ENCODE measurements at regions not wholly inside any gene's neighbourhood (a gene's known extent, or its start where the extent isn't known, plus 50 kb on each side); places are given as distances from the start of the nearest gene placed in this dataset.

DNA sequence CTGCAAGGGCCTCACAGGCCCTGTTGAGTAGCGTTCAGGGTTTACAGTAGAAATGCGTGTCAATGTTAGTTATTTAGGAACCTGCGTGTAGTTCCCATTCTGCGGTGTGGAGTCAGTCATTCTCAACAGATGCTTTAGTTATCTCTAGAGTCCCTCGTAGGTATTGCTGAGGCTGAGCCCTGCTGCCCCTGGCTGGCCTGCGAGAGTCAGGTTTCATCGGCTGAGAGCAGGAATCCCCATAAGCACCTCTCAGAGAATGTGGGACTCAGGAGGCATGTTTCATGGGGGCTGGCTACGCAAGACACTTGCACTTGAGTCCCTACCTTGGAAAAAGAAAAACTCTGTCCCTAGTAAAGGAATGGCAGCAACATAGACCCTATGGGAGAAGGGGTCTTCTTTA lies 347.5 kb upstream of the ASIC2 start:
- peaks cover 0 to 23% (median 0%) of the 10 kb centered on the region in 3 donors for H3K4me1 ChIP-seq
- H3K4me3 ChIP-seq, result no peak overlapping the region
- no peaks in the 10 kb centered on the region for H3K36me3 ChIP-seq
- TF ChIP-seq, protein P1, sequence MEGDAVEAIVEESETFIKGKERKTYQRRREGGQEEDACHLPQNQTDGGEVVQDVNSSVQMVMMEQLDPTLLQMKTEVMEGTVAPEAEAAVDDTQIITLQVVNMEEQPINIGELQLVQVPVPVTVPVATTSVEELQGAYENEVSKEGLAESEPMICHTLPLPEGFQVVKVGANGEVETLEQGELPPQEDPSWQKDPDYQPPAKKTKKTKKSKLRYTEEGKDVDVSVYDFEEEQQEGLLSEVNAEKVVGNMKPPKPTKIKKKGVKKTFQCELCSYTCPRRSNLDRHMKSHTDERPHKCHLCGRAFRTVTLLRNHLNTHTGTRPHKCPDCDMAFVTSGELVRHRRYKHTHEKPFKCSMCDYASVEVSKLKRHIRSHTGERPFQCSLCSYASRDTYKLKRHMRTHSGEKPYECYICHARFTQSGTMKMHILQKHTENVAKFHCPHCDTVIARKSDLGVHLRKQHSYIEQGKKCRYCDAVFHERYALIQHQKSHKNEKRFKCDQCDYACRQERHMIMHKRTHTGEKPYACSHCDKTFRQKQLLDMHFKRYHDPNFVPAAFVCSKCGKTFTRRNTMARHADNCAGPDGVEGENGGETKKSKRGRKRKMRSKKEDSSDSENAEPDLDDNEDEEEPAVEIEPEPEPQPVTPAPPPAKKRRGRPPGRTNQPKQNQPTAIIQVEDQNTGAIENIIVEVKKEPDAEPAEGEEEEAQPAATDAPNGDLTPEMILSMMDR (IDR thresholded peaks at IDR 0.05), result no peak
- no peak for TF ChIP-seq POLR2A (IDR thresholded peaks at IDR 0.05)
- peaks cover 0 to 77% (median 0%) of the 10 kb centered on the region in 4 donors for H3K27me3 ChIP-seq
- WGBS, 2 donors, result 35 to 73% methylated on average over 5 to 6 of the region's 8 CpGs
- peaks cover 0 to 3% (median 0%) of the 10 kb centered on the region in 3 donors for H3K9me3 ChIP-seq
- intact Hi-C loops (cut with DNase I), result no loop called here
- DNase-seq, result no peak
- no peak overlapping the region for H3K27ac ChIP-seq

DNA sequence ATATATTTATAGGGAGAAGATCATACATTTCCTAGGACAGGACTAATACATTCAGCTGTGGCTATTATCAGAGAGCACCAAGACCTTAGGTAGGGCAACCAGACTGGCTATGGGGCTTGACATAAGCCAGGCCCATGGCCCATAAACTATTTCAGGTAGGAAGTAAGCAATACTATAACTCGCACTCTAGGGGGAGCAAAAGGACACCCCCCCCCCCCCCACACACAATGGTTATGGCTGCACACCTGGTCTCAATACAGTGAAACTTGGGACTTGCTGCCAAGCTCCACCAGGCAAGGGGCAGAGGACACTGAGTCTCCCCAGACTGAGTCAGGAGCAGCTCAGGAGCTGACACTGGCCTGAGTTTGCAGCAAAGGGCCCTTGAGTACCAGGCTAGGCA lies 348.9 kb upstream of the ASIC2 start:
- Histone ChIP-seq H3K27me3 (peaks cover 0 to 77% (median 0%) of the 10 kb centered on the region in 4 donors), H3K27ac (no peak overlapping the region), H3K4me3 (no peak overlapping the region), H3K4me1 (peaks cover 0 to 23% (median 0%) of the 10 kb centered on the region in 3 donors), H3K36me3 (no peaks in the 10 kb centered on the region), H3K9me3 (peaks cover 0 to 3% (median 0%) of the 10 kb centered on the region in 3 donors)
- DNase-seq, result no peak
- intact Hi-C loops (cut with DNase I), result no loop called here
- WGBS, 2 donors, result 23% methylated on average over 1 of the region's 1 CpG; no CpG with 5 or more reads in 1 of the 2 donors
- no peak for TF ChIP-seq POLR2A (IDR thresholded peaks at IDR 0.05)
- TF ChIP-seq, protein P1 (IDR thresholded peaks at IDR 0.05), result no peak

DNA sequence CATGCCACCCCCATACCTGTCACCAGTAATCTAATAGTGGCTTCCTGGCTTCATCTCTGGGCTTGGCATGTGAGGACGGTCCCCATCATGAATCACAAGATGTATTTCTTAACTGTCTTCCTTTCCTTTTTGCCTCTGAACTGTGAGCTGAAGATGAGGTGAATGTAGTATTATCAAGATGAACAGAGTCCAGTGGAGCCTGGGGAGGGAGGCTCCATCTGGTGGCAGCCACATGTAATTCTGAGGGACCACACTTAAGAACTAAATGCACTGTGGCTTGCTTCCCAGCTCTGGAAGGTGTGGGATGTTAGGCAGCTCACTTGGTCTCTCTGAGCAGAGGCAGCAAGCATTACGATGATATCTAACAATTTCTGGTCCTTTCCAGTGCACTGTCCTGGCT lies 354.9 kb upstream of the ASIC2 start:
- Histone ChIP-seq H3K4me1 (no peaks in the 10 kb centered on the region), H3K36me3 (no peaks in the 10 kb centered on the region), H3K4me3 (no peak overlapping the region), H3K27ac (no peak overlapping the region), H3K27me3 (peaks cover 0 to 72% (median 0%) of the 10 kb centered on the region in 4 donors), H3K9me3 (no peaks in the 10 kb centered on the region)
- 25 to 27% methylated on average over 2 of the region's 2 CpGs for WGBS, 2 donors
- no peak for DNase-seq
- intact Hi-C loops (cut with DNase I), result no loop called here
- TF ChIP-seq POLR2A (IDR thresholded peaks at IDR 0.05), result no peak
- TF ChIP-seq, protein P1 (IDR thresholded peaks at IDR 0.05), result peak in 4 of 6 experiments; percentile 20 to 40 (median 32)

DNA sequence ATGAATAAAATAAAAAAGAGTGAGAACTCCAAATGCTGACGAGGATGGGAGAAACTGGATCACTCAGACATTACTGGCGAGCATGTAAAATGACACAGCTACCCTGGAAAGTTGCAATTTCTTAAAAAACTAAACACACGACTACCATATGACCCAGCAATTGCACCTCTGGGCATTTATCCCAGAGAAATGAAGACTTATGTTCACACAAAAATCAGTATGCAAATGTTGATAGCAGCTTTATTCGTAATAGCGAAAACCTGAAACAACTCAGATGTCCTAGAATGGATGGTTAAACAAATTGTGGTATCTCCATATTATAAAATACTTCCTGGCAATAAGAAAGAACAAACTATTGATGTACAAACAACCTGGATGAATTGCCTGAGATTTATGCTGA lies 357.2 kb upstream of the ASIC2 start:
- H3K27ac ChIP-seq, result no peak overlapping the region
- peaks cover 0 to 55% (median 0%) of the 10 kb centered on the region in 4 donors for H3K27me3 ChIP-seq
- H3K4me1 ChIP-seq, result no peaks in the 10 kb centered on the region
- TF ChIP-seq POLR2A (IDR thresholded peaks at IDR 0.05), result no peak
- TF ChIP-seq, protein P1 (IDR thresholded peaks at IDR 0.05), result no peak
- H3K4me3 ChIP-seq, result no peak overlapping the region
- DNase-seq, result no peak
- H3K9me3 ChIP-seq, result no peaks in the 10 kb centered on the region
- H3K36me3 ChIP-seq, result no peaks in the 10 kb centered on the region
- 59 to 77% methylated on average over 5 of the region's 5 CpGs for WGBS, 2 donors
- intact Hi-C loops (cut with DNase I), result loop anchor here (10.0 kb wide), 1 partner anchor 126 kb away; no protein-coding TSS in a partner anchor

DNA sequence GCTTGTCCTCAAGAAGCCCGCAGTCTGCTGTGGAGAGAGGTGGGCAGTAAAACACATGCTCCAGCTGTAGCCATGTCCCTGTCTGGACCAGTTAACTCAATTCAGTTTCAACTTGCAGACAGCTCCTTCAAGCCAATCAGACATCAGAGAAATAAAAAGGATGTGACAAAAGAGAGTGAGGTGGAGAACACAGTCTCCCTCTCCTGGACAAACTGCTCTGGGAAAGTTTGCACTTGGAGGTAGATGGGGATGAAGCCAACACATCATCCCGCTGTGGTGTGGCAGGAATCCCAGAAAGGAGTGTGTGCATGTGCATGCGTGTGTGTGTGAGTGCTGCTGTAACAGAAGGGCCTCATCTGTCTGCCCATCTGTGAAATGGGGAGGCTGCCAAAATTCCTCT lies 358.6 kb upstream of the ASIC2 start:
- no peak for DNase-seq
- no peaks in the 10 kb centered on the region for H3K36me3 ChIP-seq
- H3K4me3 ChIP-seq, result no peak overlapping the region
- intact Hi-C loops (cut with DNase I), result loop anchor here (10.0 kb wide), 1 partner anchor 127 kb away; no protein-coding TSS in a partner anchor
- TF ChIP-seq, protein P1 (IDR thresholded peaks at IDR 0.05), result peak in 1 of 6 experiments; percentile 5
- TF ChIP-seq POLR2A (IDR thresholded peaks at IDR 0.05), result no peak
- peaks cover 0 to 47% (median 0%) of the 10 kb centered on the region in 4 donors for H3K27me3 ChIP-seq
- H3K4me1 ChIP-seq, result no peaks in the 10 kb centered on the region
- no peak overlapping the region for H3K27ac ChIP-seq
- no peaks in the 10 kb centered on the region for H3K9me3 ChIP-seq
- 47 to 55% methylated on average over 3 of the region's 3 CpGs for WGBS, 2 donors

Measured in esophagus squamous epithelium (tissue), 5 donors.